GM12878 (cell line): ENCODE measurements at regions not wholly inside any gene's neighbourhood (a gene's known extent, or its start where the extent isn't known, plus 50 kb on each side); places are given as distances from the start of the nearest gene placed in this dataset.

Experiments used
- MEF2A ChIP-seq: IDR thresholded peaks from 2 replicates; pipeline ENCODE4 v1.6.1; 2011; ENCODE audit warnings: low read depth, mild to moderate bottlenecking, low read length, moderate library complexity; ENCODE audit not compliant: insufficient read depth
- RCOR1 ChIP-seq: conservative IDR thresholded peaks from 2 replicates; pipeline ENCODE4 v1.6.1; 2012; ENCODE audit warnings: low read depth, low read length, improper control_type of control experiment
- SP1 ChIP-seq: IDR thresholded peaks from one replicate; pipeline ENCODE4 v1.6.1; 2011; ENCODE audit warnings: low read depth, low read length
- TBL1XR1 ChIP-seq: IDR thresholded peaks from 2 replicates; pipeline ENCODE4 v1.6.1; 2012; ENCODE audit warnings: low read depth, low read length, improper control_type of control experiment
- TCF12 ChIP-seq: IDR thresholded peaks from 2 replicates; pipeline ENCODE4 v1.6.1; 2011; ENCODE audit warnings: low read depth, mild to moderate bottlenecking, low read length
- TF ChIP-seq, protein P1 (sequence below), 3 experiments: IDR thresholded peaks in 2 of 3; conservative IDR thresholded peaks in 1 of 3; 2 replicates each; pipeline ENCODE4 v1.5.1; 2011; ENCODE audit warnings: low read depth in 3 of 3, low read length in 3 of 3, mild to moderate bottlenecking in 3 of 3, control low read depth in 2 of 3, moderate library complexity in 2 of 3, inconsistent platforms in 1 of 3, mixed read lengths in 1 of 3; ENCODE audit not compliant: control insufficient read depth in 2 of 3, insufficient read depth in 1 of 3; ENCODE audit errors: extremely low read depth in 1 of 3
- TF ChIP-seq, protein P2 (sequence below): IDR thresholded peaks from 2 replicates; pipeline ENCODE4 v1.6.1; 2012; ENCODE audit warnings: low read depth, low read length, improper control_type of control experiment

DNA sequence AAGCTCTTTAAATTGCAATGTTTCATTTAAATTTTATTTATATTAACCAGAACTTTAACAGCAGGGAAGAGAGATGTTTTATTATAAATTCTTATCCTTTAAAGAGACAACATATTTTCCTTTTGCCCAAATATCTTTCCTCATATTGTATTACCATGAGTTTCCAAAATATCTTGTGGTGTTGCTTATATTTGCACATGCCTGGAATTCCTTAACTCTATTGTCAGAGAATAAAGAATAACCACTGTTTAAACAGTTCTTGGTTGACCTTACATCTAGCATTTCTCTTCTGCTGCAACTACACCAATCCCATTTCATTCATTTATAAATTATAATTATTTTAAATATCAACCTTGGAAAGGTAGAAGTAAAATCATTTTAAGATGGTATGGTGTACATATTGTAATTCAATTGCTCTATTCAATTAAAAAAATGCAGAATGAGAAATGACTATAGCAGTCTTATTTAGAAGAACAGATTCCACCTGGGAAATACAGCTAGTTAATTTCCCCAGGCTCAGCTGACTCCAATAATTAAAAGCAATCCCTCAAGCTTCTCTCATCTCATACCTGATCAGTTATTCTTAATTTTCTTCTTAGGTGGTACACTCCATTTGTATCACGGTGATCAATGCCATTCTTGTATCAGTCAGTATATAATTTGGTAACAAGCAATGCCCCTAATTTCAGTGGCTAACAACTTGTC, 923.3 kb downstream of the KCNA4 start:
- TF ChIP-seq TCF12 (no peak), MEF2A (no peak), RCOR1 (no peak), SP1 (no peak), TBL1XR1 (no peak)
- TF ChIP-seq, protein P1, sequence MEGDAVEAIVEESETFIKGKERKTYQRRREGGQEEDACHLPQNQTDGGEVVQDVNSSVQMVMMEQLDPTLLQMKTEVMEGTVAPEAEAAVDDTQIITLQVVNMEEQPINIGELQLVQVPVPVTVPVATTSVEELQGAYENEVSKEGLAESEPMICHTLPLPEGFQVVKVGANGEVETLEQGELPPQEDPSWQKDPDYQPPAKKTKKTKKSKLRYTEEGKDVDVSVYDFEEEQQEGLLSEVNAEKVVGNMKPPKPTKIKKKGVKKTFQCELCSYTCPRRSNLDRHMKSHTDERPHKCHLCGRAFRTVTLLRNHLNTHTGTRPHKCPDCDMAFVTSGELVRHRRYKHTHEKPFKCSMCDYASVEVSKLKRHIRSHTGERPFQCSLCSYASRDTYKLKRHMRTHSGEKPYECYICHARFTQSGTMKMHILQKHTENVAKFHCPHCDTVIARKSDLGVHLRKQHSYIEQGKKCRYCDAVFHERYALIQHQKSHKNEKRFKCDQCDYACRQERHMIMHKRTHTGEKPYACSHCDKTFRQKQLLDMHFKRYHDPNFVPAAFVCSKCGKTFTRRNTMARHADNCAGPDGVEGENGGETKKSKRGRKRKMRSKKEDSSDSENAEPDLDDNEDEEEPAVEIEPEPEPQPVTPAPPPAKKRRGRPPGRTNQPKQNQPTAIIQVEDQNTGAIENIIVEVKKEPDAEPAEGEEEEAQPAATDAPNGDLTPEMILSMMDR (IDR thresholded peaks at IDR 0.05 in 2 of 3, conservative IDR thresholded peaks at IDR 0.05 in 1 of 3; ENCODE audit: control insufficient read depth in 2 of 3, extremely low read depth in 1 of 3, insufficient read depth in 1 of 3, low read depth in 3 of 3, low read length in 3 of 3), result no peak
- TF ChIP-seq, protein P2, sequence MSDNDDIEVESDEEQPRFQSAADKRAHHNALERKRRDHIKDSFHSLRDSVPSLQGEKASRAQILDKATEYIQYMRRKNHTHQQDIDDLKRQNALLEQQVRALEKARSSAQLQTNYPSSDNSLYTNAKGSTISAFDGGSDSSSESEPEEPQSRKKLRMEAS, result no peak
